ENCODE measurements at regions not wholly inside any gene's neighbourhood (a gene's known extent, or its start where the extent isn't known, plus 50 kb on each side); places are given as distances from the start of the nearest gene placed in this dataset.

DNA sequence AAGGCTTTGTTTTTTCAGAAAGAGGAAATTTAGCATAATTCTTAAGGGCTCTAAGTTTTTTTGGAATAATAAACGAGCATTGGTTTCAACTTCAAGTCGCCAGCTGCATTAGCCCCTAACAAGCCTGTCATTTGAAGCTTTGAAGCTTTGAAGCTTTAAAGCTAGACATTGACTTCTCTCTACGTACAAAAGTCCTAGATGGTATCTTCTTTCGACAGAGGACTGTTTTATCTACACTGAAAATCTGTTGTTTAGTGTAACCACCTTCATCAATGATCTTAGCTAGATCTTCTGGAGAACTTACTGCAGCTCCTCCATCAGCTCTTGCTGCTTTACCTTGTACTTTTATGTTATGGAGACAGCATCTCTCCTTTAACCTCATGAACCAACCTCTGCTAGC lies 79.6 kb upstream of the TMEM72 start:
- intact Hi-C loops (cut with DNase I), result no loop called here
- H3K27ac ChIP-seq (ENCODE audit: low read depth in 1 of 2, low read length in 2 of 2), result no peak overlapping the region
- no peaks in the 10 kb centered on the region for H3K4me1 ChIP-seq (ENCODE audit: control insufficient read depth in 1 of 2, insufficient read depth in 2 of 2, low read length in 2 of 2)
- ATAC-seq (ENCODE audit: low FRiP score), result no peak
- H3K4me3 ChIP-seq (ENCODE audit: low read length in 2 of 2), result no peak overlapping the region
- H3K36me3 ChIP-seq (ENCODE audit: control insufficient read depth in 1 of 2, insufficient read depth in 2 of 2, low read length in 1 of 2), result no peaks in the 10 kb centered on the region
- H3K27me3 ChIP-seq (ENCODE audit: control insufficient read depth in 1 of 2, insufficient read depth in 2 of 2, low read length in 1 of 2), result no peaks in the 10 kb centered on the region
- no peak for DNase-seq
- H3K9me3 ChIP-seq (ENCODE audit: control insufficient read depth, low read length), result no peaks in the 10 kb centered on the region
- 93% methylated on average over 4 of the region's 4 CpGs for WGBS, 2 donors

DNA sequence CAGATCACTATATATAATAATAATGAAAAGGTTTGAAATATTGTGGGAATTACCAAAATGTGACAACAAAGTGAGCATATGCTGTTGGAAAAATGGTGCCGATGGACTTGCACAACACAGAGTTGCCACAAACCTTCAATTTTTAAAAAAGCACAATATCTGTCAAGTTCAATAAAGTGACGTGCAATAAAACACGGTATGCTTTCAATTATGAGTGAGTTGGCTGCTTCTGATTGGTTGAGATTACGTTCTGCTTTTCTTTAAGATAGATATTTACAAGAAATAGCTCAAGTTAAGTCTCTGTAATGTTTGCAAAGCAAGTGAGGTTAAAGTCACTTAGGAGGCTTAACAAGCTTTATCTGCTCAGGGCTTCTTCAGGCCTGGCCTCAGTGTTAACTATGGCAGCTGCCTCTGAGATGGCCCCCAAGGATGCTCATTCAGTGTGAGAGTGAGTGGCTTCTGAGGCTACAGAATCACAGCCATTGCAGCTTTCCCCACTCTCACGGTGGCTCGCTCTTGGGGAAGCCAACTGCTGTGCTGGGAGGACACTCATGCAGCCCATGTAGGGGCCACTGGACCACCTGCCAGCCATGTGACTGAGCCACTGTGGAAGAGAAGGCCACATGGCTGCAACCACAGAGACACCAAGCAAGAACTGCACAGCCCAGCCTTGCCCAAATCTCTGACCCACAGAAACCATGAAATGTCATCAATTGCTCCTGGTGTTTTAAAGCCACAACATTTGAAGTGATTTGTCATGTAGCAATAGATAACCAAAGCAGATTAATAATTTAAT lies 78.3 kb upstream of the TMEM72 start:
- ATAC-seq (ENCODE audit: low FRiP score) (no peak), DNase-seq (no peak)
- Histone ChIP-seq H3K27ac (ENCODE audit: low read depth in 1 of 2, low read length in 2 of 2) (no peak overlapping the region), H3K36me3 (ENCODE audit: control insufficient read depth in 1 of 2, insufficient read depth in 2 of 2, low read length in 1 of 2) (no peaks in the 10 kb centered on the region), H3K9me3 (ENCODE audit: control insufficient read depth, low read length) (no peaks in the 10 kb centered on the region), H3K4me1 (ENCODE audit: control insufficient read depth in 1 of 2, insufficient read depth in 2 of 2, low read length in 2 of 2) (no peaks in the 10 kb centered on the region), H3K4me3 (ENCODE audit: low read length in 2 of 2) (no peak overlapping the region), H3K27me3 (ENCODE audit: control insufficient read depth in 1 of 2, insufficient read depth in 2 of 2, low read length in 1 of 2) (no peaks in the 10 kb centered on the region)
- WGBS, 2 donors, result 94 to 97% methylated on average over 6 of the region's 6 CpGs
- intact Hi-C loops (cut with DNase I), result no loop called here

DNA sequence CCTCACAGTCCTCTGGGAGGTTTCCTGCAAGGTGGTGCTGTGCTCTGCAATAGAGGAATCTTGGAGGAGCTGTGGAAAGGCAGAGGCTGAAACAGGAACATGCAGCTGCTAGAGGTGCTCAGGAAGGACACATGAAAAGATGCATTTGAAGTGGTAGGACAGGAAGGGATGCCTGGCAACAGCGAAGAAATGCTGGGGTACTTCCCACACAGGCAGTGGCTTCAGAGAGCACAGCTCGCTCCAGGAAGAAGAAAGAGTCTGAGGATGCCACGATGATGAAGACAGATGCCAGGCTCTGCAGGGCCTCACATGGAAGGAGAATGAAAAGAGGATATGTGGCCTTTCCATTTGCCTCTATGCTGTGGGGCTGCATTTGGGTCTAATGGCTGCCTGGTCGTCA lies 77.0 kb upstream of the TMEM72 start:
- Histone ChIP-seq H3K27me3 (ENCODE audit: control insufficient read depth in 1 of 2, insufficient read depth in 2 of 2, low read length in 1 of 2) (no peaks in the 10 kb centered on the region), H3K27ac (ENCODE audit: low read depth in 1 of 2, low read length in 2 of 2) (no peak overlapping the region), H3K9me3 (ENCODE audit: control insufficient read depth, low read length) (no peaks in the 10 kb centered on the region), H3K4me3 (ENCODE audit: low read length in 2 of 2) (no peak overlapping the region), H3K4me1 (ENCODE audit: control insufficient read depth in 1 of 2, insufficient read depth in 2 of 2, low read length in 2 of 2) (no peaks in the 10 kb centered on the region), H3K36me3 (ENCODE audit: control insufficient read depth in 1 of 2, insufficient read depth in 2 of 2, low read length in 1 of 2) (no peaks in the 10 kb centered on the region)
- 96 to 99% methylated on average over 4 of the region's 4 CpGs for WGBS, 2 donors
- DNase-seq (no peak), ATAC-seq (ENCODE audit: low FRiP score) (no peak)
- intact Hi-C loops (cut with DNase I), result no loop called here

DNA sequence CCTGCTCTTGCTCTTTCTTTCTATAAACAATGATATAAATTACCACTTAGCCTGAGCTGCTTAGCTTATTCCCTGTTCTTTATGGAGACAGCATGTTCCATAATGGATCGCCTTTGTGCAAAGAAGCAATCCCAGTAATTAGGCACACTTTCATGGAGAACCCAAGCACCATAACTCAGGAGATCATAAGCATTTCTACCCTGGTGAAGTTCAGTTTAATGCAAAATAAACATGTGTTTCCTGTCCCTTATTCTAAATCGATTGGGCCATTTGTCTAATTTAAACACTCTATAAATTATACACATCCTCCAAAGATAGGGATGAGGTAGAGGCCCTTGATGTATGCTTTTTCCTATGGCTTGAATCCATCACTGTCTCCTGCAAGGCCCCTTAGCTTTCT lies 75.8 kb upstream of the TMEM72 start:
- Histone ChIP-seq H3K36me3 (ENCODE audit: control insufficient read depth in 1 of 2, insufficient read depth in 2 of 2, low read length in 1 of 2) (no peaks in the 10 kb centered on the region), H3K4me1 (ENCODE audit: control insufficient read depth in 1 of 2, insufficient read depth in 2 of 2, low read length in 2 of 2) (no peaks in the 10 kb centered on the region), H3K27ac (ENCODE audit: low read depth in 1 of 2, low read length in 2 of 2) (no peak overlapping the region), H3K9me3 (ENCODE audit: control insufficient read depth, low read length) (no peaks in the 10 kb centered on the region), H3K4me3 (ENCODE audit: low read length in 2 of 2) (no peak overlapping the region), H3K27me3 (ENCODE audit: control insufficient read depth in 1 of 2, insufficient read depth in 2 of 2, low read length in 1 of 2) (no peaks in the 10 kb centered on the region)
- intact Hi-C loops (cut with DNase I), result no loop called here
- ATAC-seq (ENCODE audit: low FRiP score), result no peak
- no peak for DNase-seq
- WGBS, 2 donors, result 56 to 57% methylated on average over 2 of the region's 2 CpGs

DNA sequence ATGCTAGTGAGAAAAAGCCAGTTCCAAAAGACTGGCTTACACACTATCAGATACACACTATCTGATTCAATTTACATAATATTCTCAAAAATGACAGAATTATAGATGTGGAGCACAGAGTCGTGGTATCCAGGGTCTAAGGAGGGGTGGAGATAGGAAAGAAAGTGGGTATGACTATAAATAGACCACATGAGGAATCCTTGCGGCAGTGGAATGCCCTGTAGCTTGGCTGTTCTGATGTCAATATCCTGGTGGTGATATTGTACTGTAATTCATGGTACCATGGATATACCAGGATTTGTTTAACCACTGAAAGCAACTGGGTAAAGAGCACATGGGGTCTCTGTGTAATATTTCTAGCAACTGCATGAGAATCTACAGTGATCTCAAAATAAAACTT lies 67.7 kb upstream of the TMEM72 start:
- no peaks in the 10 kb centered on the region for H3K36me3 ChIP-seq (ENCODE audit: control insufficient read depth in 1 of 2, insufficient read depth in 2 of 2, low read length in 1 of 2)
- no peak overlapping the region for H3K4me3 ChIP-seq (ENCODE audit: low read length in 2 of 2)
- H3K27ac ChIP-seq (ENCODE audit: low read depth in 1 of 2, low read length in 2 of 2), result no peak overlapping the region
- no peaks in the 10 kb centered on the region for H3K27me3 ChIP-seq (ENCODE audit: control insufficient read depth in 1 of 2, insufficient read depth in 2 of 2, low read length in 1 of 2)
- intact Hi-C loops (cut with DNase I), result no loop called here
- DNase-seq, result no peak
- 67 to 69% methylated on average over 2 of the region's 2 CpGs for WGBS, 2 donors
- ATAC-seq (ENCODE audit: low FRiP score), result no peak
- no peaks in the 10 kb centered on the region for H3K4me1 ChIP-seq (ENCODE audit: control insufficient read depth in 1 of 2, insufficient read depth in 2 of 2, low read length in 2 of 2)
- H3K9me3 ChIP-seq (ENCODE audit: control insufficient read depth, low read length), result peaks cover under 1% of the 10 kb centered on the region

DNA sequence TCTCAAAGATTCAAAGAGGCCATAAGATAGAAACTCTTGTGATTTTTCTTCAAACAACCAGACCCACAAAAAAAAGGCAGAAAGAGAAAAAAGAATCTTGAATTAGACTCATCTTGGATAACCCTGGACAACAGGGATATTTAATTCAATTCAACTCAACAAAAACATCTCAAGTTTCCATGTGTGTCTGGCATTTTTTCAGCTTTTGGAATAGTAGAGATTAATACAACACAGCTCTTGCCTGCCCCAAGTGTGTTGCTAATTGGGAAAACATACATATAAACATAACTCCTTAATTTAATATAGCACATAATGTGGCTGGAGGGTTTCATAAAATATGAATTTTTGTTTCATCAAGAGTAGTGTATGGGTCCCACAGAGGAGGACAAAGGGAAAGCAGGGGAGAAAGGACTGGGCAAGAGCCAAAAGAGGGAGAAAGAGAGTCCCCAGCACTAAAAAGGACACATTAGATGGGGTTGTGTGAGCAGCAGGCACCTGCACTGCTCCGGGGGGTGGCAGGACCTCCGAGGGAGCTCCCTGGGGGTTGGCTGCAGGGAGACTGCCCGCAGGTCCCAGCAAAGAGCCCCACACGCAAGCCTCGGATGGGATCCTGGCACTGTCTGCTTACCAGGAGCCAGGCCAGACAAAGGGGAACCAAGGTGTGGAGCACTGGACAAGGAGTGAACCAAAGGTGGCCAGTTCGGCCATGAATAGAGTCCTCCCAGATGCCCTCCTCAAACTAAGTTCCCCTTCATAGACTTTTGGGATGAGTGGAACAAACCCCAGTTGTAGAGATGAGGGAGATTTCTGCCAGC lies 65.6 kb upstream of the TMEM72 start:
- Histone ChIP-seq H3K27me3 (ENCODE audit: control insufficient read depth in 1 of 2, insufficient read depth in 2 of 2, low read length in 1 of 2) (no peaks in the 10 kb centered on the region), H3K4me3 (ENCODE audit: low read length in 2 of 2) (no peak overlapping the region), H3K36me3 (ENCODE audit: control insufficient read depth in 1 of 2, insufficient read depth in 2 of 2, low read length in 1 of 2) (no peaks in the 10 kb centered on the region), H3K4me1 (ENCODE audit: control insufficient read depth in 1 of 2, insufficient read depth in 2 of 2, low read length in 2 of 2) (no peaks in the 10 kb centered on the region), H3K27ac (ENCODE audit: low read depth in 1 of 2, low read length in 2 of 2) (no peak overlapping the region), H3K9me3 (ENCODE audit: control insufficient read depth, low read length) (peaks cover 2% of the 10 kb centered on the region)
- DNase-seq (no peak), ATAC-seq (ENCODE audit: low FRiP score) (no peak)
- WGBS, 2 donors, result 89 to 92% methylated on average over 6 of the region's 6 CpGs
- intact Hi-C loops (cut with DNase I), result no loop called here

DNA sequence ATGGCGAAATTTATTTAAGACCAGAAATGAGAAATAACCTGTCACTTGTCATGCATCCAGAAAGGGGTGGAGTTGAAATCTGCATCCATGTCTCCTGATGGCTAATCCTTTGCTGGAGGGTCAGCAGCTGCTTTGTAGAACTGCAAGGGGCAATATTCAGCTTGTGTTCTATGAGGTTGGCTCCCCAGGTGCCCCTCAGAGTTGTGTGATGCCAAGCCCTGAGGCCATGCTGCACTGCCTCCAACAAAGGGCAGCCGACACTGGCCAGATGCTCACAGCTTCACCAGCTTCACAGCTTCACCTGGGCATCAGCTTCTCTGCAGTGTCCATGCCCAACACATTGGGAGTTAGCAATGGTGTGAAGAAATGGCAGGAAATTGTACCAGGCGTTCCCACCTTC lies 64.0 kb upstream of the TMEM72 start:
- H3K4me3 ChIP-seq (ENCODE audit: low read length in 2 of 2), result no peak overlapping the region
- H3K9me3 ChIP-seq (ENCODE audit: control insufficient read depth, low read length), result peaks cover 2% of the 10 kb centered on the region
- no peaks in the 10 kb centered on the region for H3K36me3 ChIP-seq (ENCODE audit: control insufficient read depth in 1 of 2, insufficient read depth in 2 of 2, low read length in 1 of 2)
- ATAC-seq (ENCODE audit: low FRiP score), result no peak
- 97% methylated on average over 3 of the region's 3 CpGs for WGBS, 2 donors
- H3K27ac ChIP-seq (ENCODE audit: low read depth in 1 of 2, low read length in 2 of 2), result no peak overlapping the region
- no peak for DNase-seq
- H3K4me1 ChIP-seq (ENCODE audit: control insufficient read depth in 1 of 2, insufficient read depth in 2 of 2, low read length in 2 of 2), result no peaks in the 10 kb centered on the region
- intact Hi-C loops (cut with DNase I), result no loop called here
- H3K27me3 ChIP-seq (ENCODE audit: control insufficient read depth in 1 of 2, insufficient read depth in 2 of 2, low read length in 1 of 2), result no peaks in the 10 kb centered on the region

DNA sequence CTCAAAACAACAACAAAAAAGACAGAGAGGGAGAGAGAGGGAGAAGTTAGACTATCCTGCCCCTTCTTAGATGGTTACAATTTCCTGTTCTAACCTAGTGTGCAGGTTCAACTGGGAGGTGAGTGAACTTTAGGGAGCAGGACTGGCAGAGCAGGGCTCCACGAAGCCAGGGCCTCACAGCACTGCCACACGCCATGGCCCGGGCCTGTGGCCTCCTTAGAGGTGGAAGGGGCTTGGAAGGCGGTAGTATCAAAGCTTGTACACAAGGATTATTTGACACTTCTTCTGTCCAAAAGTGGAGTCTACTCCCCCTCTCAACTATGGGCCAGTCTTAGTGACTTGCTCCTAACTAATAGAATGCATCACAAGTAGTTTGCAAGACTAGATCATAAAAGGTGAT lies 62.9 kb upstream of the TMEM72 start:
- DNase-seq, result no peak
- intact Hi-C loops (cut with DNase I), result no loop called here

DNA sequence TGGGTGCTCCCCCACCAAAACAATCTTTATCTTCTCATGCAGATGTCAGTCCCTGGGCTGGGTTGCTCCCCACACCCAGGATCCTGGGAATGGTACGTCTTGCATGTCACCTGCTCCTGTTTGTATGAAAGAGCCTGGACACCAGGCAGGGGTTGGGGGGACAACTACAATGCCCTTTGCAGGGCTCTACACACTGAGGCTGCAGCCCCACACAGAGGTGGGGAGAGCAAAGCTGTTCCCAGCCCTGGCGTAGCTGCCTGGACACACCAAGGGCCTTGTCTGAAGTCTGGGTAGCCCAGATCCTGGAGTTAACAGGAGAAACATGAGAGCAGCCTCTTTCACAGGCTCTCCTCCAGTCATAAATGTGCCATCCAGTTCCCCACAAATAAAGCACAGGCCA lies 61.2 kb upstream of the TMEM72 start:
- intact Hi-C loops (cut with DNase I), result no loop called here
- ATAC-seq (ENCODE audit: low FRiP score) (no peak), DNase-seq (no peak)
- 95 to 96% methylated on average over 2 of the region's 2 CpGs for WGBS, 2 donors
- Histone ChIP-seq H3K27ac (ENCODE audit: low read depth in 1 of 2, low read length in 2 of 2) (no peak overlapping the region), H3K4me3 (ENCODE audit: low read length in 2 of 2) (no peak overlapping the region), H3K27me3 (ENCODE audit: control insufficient read depth in 1 of 2, insufficient read depth in 2 of 2, low read length in 1 of 2) (no peaks in the 10 kb centered on the region), H3K9me3 (ENCODE audit: control insufficient read depth, low read length) (peaks cover 2% of the 10 kb centered on the region), H3K36me3 (ENCODE audit: control insufficient read depth in 1 of 2, insufficient read depth in 2 of 2, low read length in 1 of 2) (no peaks in the 10 kb centered on the region), H3K4me1 (ENCODE audit: control insufficient read depth in 1 of 2, insufficient read depth in 2 of 2, low read length in 2 of 2) (no peaks in the 10 kb centered on the region)

More for the DNA sequence above, 62.9 kb upstream of the TMEM72 start:
- Histone ChIP-seq H3K36me3 (ENCODE audit: control insufficient read depth in 1 of 2, insufficient read depth in 2 of 2, low read length in 1 of 2) (no peaks in the 10 kb centered on the region), H3K27ac (ENCODE audit: low read depth in 1 of 2, low read length in 2 of 2) (no peak overlapping the region), H3K4me3 (ENCODE audit: low read length in 2 of 2) (no peak overlapping the region), H3K4me1 (ENCODE audit: control insufficient read depth in 1 of 2, insufficient read depth in 2 of 2, low read length in 2 of 2) (no peaks in the 10 kb centered on the region), H3K27me3 (ENCODE audit: control insufficient read depth in 1 of 2, insufficient read depth in 2 of 2, low read length in 1 of 2) (no peaks in the 10 kb centered on the region), H3K9me3 (ENCODE audit: control insufficient read depth, low read length) (peaks cover 2% of the 10 kb centered on the region)
- ATAC-seq (ENCODE audit: low FRiP score), result no peak
- 97 to 99% methylated on average over 4 of the region's 4 CpGs for WGBS, 2 donors
